IPS-18c (cell line): ENCODE measurements at regions not wholly inside any gene's neighbourhood (a gene's known extent, or its start where the extent isn't known, plus 50 kb on each side); places are given as distances from the start of the nearest gene placed in this dataset.
"Not testable (repeated sequence)": the region's sequence is repeated elsewhere in the genome, so short reads cannot be mapped to it uniquely, and the experiment has no call there.

Experiments used
- H3K4me3 ChIP-seq: 2 replicates; pipeline ENCODE4 v1.7.0; 2013; ENCODE audit warnings: low read depth, mild to moderate bottlenecking, low read length, moderate library complexity; ENCODE audit not compliant: insufficient read depth
- H3K9me3 ChIP-seq: one replicate; pipeline ENCODE4 v1.6.1; 2013; ENCODE audit warnings: mild to moderate bottlenecking, low read length, moderate library complexity; ENCODE audit not compliant: control insufficient read depth, insufficient read depth

- no peaks in the 10 kb centered on the region for H3K9me3 ChIP-seq
- H3K4me3 ChIP-seq: no peak overlapping the region
Measured at GRCh38 chr5:91257301-91257700, 125.8 kb downstream of the ARRDC3 start.

GRCh38 chr5:91256142-91256524 is 127.0 kb downstream of the ARRDC3 start:
- Histone ChIP-seq H3K4me3 (no peak overlapping the region), H3K9me3 (no peaks in the 10 kb centered on the region)

- H3K9me3 ChIP-seq: no peaks in the 10 kb centered on the region
- H3K4me3 ChIP-seq: no peak overlapping the region
Measured at GRCh38 chr5:91255396-91256141, 127.5 kb downstream of the ARRDC3 start.

- no peaks in the 10 kb centered on the region for H3K9me3 ChIP-seq
- no peak overlapping the region for H3K4me3 ChIP-seq
Measured at GRCh38 chr5:91252916-91253315, 130.2 kb downstream of the ARRDC3 start.

- Histone ChIP-seq H3K9me3 (no peaks in the 10 kb centered on the region), H3K4me3 (no peak overlapping the region)
Measured at GRCh38 chr5:91245871-91246270, 137.2 kb downstream of the ARRDC3 start.

GRCh38 chr5:91245074-91245452 is 138.1 kb downstream of the ARRDC3 start:
- no peak overlapping the region for H3K4me3 ChIP-seq

DNA sequence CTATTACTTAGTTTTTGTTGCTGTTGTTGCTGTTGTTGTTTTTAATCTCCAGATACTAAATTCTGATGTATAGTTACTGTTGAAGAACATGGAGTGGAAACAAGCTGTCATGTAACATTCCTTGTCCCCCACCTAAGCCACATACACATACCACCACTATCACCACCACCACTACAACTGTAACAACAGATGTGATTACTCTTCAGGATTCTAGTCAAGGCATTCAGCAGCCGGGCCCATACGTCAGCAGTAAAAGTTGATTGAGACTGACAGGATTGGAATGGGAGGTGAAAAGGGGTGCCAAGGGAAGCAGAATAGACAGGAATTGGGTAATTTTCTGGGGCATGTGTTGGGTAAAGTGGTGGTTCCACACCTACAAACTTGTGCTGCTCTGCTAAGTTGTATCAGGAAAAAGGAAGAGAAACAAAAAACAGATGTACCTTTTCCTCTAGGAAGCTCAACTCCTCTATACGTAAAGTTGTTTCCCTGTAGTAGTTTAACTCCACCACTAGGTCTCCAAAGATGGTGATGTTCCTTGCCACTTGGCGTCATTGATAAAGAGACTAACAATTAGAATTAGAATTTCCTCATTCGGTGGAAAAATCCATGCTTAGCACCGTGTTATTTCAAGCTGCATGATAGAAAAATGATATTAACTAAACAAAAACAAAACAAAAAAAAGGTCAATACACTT is 138.6 kb downstream of the ARRDC3 start:
- no peak overlapping the region for H3K4me3 ChIP-seq
- H3K9me3 ChIP-seq: no peaks in the 10 kb centered on the region

More at GRCh38 chr5:91245074-91245452, 138.1 kb downstream of the ARRDC3 start:
- H3K9me3 ChIP-seq: no peaks in the 10 kb centered on the region

- Histone ChIP-seq H3K4me3 (no peak overlapping the region), H3K9me3 (no peaks in the 10 kb centered on the region)
Measured at GRCh38 chr5:91243852-91244251, 139.3 kb downstream of the ARRDC3 start.

DNA sequence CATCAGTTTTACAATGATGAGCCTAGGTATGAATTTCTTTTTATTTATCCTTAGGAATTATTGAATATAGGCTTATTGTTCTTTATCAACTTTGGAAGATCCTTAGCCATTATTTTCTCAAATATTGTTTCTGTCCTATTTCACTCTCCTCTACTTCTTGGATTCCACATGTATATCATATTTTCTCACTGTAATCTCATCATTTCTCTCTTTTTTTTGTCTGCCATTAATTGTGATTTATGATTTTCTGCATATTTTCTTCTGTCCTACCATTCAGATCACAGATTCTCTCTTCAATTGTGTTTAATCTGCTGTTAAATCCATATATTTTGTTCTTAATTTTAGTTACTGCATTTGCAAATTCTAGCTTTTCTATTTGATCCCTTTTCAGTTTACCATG is 139.8 kb downstream of the ARRDC3 start:
- H3K4me3 ChIP-seq: no peak overlapping the region
- H3K9me3 ChIP-seq: no peaks in the 10 kb centered on the region

GRCh38 chr5:91241460-91241859 is 141.7 kb downstream of the ARRDC3 start:
- H3K4me3 ChIP-seq, H3K9me3 ChIP-seq: not testable (repeated sequence)

GRCh38 chr5:91240175-91240574 is 142.9 kb downstream of the ARRDC3 start:
- H3K9me3 ChIP-seq: no peaks in the 10 kb centered on the region

DNA sequence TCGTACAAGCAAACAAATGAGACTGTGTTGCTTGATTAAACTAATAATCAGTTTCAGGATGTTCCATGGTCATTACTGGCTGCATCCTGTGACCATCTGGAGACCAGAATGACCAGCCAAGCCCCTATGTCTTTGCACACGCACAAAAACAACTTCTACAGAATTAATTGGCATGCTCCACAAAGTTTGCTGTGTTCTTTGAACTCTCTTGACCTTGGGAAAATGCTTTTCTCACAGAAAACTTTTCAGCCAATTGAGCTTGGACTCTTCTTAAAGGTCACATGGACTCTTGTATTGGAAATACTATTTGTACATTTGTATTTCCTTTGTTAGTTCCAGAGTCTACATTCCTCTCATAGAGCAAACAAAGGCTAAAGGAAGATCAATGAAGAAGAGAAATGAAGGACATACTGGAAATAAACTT is 147.8 kb downstream of the ARRDC3 start:
- no peak overlapping the region for H3K4me3 ChIP-seq
- H3K9me3 ChIP-seq: no peaks in the 10 kb centered on the region

More at GRCh38 chr5:91240175-91240574, 142.9 kb downstream of the ARRDC3 start:
- no peak overlapping the region for H3K4me3 ChIP-seq

DNA sequence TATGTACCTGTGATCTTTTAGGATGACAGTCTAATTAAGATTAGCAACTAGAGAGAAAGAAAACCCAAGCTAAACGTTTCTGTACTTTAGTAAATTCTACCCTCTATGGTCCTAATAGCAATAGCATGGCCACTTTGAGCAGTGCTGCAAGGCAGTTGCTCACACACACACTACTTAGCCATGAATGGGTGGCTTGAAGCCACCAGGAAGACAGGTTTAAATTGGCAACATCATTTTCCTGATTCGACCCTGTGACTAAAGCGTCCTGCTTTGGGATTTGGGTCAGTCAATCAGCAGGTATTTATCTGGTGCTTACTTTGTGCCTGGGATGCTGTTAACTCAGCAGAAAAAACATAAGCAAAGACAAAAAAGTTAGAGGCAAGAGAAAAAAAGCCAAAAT is 150.6 kb downstream of the ARRDC3 start:
- Histone ChIP-seq H3K4me3 (no peak overlapping the region), H3K9me3 (no peaks in the 10 kb centered on the region)

DNA sequence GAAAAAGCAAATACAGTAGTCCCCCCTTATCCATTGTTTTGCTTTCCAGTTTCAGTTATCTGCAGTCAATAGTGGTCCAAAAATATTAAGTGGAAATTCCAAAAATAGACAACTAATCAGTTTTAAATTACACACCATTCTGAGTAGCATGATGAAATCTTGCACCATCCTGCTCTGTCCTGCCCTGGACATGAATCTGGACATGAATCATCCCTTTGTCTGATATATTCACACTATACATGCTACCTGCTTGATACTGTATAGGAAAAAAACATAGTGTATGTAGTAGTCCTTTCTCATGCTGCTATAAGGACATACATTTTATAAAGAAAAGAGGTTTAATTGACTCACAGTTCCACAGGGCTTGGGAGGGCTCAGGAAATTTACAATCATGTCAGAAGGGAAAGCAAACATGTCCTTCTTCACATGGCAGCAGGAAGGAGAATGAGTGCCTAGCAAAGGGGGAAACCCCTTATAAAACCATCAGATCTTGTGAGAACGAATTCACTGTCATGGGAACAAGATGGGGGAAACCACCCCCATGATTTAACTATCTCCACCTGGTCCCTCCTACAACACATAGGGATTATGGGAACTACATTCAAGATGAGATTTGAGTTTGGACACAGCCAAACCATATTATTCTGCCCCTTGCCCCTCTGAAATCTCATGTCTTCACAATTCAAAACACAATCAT is 153.9 kb downstream of the ARRDC3 start:
- Histone ChIP-seq H3K9me3 (no peaks in the 10 kb centered on the region), H3K4me3 (no peak overlapping the region)

GRCh38 chr5:91228188-91228587 is 154.9 kb downstream of the ARRDC3 start:
- H3K4me3 ChIP-seq: no peak overlapping the region
- no peaks in the 10 kb centered on the region for H3K9me3 ChIP-seq

DNA sequence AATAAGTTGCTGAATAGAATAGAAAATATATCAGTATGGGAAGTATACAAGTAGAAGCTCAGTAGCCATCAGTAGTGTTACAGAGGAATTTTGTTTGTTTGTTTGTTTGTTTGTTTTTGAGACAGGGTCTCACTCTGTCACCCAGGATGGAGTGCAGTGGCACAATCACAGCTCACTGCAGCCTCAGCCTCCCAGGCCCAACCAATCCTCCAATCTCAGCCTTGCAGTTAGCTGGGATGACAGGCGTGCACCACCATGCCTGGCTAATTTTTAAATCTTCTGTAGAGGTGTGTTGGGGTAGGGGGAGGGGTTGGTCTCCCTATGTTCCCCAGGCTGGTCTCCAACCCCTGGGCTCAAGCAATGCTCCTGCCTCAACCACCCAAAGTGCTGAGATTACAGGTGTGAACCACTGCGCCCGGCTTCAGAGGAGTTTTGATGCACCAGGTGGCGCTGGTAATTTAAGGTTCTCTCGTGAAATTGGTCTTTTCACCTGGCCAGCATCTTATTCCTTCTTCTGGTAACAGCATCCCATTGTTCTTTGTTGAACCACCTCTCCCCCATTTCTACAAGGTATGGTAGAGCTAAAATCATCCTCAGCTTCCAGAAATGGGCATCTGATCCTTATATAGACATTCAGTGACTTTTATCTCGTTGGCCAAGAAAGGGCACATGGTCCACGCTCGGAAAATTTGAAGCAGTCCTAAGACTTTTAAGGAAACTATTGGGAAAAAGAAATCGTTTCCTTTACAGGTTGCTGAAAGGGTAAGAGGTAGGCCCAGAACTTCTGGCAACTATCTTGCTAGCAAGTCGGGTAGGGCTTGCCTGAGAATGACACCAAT is 157.1 kb downstream of the ARRDC3 start:
- H3K4me3 ChIP-seq: no peak overlapping the region
- H3K9me3 ChIP-seq: no peaks in the 10 kb centered on the region

DNA sequence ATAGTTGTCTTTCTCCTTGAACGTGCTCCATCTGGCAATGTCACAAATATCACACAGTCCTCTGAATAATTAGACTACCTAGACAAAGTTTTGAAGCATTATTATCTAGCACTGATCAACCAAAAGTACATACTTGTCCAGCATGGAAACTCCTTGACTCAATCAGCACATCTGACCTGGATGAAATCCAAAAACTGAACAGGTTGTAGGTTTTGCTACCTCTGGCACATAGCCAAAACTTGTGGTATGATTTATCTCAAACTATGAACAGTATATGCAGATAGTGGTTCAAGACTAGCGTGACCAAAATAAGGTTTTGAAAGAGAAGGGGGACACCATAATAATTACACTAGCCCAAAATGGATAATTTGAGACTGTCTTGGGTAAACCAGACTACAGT is 158.1 kb downstream of the ARRDC3 start:
- Histone ChIP-seq H3K4me3 (no peak overlapping the region), H3K9me3 (no peaks in the 10 kb centered on the region)
